Activated CD8-positive, alpha-beta memory T cell treated with anti-CD3 and anti-CD28 coated beads, Interleukin-2, amount 50 U/mL, for 48 hours (primary cell): ENCODE measurements at regions not wholly inside any gene's neighbourhood (a gene's known extent, or its start where the extent isn't known, plus 50 kb on each side); places are given as distances from the start of the nearest gene placed in this dataset.
"Not testable (repeated sequence)": the region's sequence is repeated elsewhere in the genome, so short reads cannot be mapped to it uniquely, and the experiment has no call there.

Experiments used
- DNase-seq: peaks from one replicate; pipeline ENCODE4 v3.0.0-alpha.2; 2020

DNA sequence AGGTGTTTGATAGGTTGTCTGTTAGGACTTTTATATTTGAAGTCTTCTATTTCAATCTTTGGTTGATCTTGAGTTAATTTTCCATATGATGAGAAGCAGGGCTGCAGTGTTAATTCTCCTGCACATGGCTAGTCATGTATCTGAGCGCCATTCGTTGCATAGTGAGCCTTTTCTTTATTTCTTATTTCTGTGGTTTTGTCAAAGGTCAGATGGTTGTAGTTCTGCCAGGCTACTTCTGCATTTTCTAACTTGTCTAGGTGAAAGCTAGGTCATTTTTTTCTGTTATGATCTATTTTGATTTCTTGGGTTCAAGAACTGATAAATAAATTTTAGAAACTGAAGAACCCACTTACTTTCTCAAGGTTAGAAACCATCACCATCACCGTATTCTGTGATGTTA, 56.7 kb downstream of the CCDC74A start:
- DNase-seq = no peak

DNA sequence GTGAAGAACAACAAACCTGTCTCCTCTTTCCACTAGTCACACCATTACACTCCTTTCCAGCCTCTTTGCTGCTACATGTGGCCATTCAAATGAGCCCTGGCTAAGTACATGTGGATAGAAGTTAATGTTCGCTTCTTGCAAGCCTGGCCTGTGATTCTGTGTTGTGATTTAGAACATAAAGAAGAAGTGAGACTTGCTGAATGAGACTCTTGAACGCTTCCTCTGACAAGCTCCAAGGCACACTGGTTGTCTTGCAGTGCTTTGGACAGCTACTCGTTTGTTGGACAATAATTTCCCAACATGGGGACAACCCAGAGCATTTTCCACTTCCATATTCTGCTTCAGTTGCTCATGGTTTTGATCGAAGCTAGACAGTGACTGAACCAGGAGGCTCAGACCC, 57.3 kb downstream of the CCDC74A start:
- DNase-seq = no peak

DNA sequence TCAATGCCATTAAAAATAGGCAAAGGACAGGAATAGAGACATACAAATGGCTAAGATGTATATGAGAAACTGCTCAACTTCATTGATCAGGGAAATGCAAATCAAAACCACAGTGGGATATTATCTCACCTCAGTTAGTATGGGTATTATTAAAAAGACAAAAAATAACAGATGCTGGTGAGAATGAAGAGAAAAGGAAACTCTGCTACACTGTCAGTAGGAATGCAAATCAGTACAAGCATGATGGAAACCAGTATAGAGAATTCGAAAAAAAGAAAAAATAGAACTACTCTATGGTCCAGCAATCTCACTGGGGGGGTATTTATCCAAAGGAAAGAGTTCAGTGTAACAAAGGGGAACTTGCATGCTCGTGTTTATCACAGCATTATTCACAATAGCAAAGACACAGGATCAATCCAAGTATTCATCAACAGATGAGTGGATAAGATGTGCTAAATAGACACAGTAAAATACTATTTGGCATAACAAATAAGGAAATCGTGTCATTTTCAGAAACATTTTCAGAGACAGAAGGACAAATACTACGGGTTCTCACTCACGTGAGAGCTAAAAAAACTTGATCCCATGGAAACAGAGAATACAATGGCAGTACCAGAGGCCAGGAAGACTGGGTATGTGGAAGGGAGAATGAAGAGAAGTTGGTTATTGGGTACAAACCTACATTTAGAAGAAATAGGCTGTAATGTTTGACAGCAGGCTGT, 60.6 kb downstream of the CCDC74A start:
- DNase-seq = no peak

DNA sequence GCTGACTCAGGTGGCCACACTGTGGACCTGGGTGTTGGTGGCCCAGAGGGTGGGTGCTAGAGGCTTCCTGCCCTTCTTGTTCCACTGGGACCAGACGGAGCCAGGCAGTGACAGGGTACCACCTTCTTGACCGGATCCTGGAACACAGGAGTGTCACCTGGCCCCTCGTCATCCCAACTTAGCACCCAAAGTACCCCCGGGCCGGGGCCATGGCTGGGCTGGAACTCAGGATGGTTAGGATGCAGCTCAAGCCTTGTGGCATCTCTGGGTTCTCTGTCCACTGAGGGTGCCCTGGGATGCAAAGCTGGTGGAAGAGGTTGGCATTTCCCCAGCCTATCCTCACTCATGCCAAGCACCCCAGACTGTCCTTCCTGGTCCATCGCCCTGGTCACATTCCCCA, 61.4 kb downstream of the CCDC74A start:
- DNase-seq = not testable (repeated sequence)

DNA sequence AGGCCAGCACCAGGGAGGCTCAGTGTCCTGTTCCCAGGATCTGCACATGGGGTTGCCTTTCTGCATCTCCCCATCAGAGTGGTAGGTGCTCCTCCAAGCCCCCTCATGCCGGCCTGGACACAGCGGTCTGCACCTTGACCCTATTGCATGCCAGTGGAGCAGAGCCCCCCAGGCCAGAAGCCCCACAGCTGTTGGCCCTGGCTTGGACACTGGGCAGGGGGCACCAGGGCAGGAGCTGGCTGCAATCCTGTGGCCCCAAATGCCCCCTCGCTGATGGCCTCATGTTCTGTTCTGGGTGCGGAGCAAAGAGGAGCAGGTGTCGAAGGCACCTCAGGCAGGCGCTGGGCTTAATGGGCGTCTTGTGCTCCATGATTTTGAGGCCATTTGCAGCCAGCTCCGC, 62.7 kb downstream of the CCDC74A start:
- DNase-seq = no peak

DNA sequence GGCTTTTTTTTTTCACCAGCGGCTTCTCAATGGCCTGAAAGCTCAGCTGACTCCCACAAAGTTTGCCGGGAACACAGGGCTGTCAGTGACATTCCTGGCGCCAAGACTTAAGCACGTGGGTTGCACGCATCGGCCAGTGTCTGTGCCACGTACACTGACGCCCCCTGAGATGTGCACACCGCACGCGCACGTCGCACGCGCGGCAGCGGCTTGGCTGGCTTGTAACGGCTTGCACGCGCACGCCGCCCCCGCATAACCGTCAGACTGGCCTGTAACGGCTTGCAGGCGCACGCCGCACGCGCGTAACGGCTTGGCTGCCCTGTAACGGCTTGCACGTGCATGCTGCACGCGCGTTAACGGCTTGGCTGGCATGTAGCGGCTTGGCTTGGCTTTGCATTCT, 63.2 kb downstream of the CCDC74A start:
- no peak for DNase-seq

DNA sequence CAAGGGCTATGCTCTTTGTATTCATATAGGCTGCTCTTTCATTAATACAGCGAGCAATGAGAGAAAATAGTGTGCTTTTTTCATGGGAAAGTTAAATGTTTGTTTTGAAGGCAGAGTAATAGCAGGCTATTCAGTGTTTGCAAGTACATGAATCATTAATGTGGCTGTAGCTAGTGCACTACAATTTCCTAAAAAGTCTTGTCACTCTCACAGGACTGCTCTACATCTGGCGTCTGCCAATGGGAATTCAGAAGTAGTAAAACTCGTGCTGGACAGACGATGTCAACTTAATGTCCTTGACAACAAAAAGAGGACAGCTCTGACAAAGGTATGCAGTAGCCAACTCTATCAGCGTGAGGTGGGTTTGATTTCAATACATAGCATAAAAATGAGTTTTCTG, 68.9 kb downstream of the CCDC74A start:
- not testable (repeated sequence) for DNase-seq

DNA sequence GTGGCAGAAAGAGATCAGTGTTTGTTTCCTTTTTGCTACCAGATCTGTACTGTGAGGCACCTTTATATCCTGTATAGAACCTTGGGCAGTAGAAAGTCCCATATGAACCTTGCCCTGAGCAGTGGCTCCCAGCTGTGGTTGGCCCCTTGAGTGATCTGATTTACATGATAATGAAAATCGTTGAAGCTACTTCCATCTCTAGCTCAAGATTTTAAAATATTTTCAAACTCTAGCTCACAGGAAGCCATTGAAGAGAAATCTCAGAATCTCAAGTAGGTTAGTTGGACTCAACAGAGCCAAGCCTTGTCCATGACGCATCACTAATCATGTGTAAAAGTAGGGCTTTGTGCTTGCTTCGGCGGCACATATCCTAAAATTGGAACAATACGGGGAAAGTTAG, 74.8 kb downstream of the CCDC74A start:
- DNase-seq = not testable (repeated sequence)

DNA sequence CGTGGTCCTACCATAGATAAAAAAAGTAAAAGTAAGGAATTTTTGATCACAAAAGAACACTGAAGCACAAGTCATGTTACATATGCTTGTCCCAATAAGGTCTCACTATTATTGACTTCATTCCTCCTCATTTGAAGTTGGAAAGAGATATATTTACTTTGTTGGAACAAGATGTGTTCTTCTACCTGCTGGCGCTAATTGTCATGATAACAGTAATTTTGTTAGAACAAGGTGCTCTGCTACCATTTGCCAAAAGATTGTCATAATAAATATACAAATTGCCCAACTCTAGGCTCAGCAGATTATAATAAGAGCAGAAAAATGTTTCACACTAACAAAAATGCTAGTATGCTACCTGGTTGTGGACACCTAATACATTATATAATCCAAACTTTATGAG, 77.0 kb downstream of the CCDC74A start:
- DNase-seq = not testable (repeated sequence)

DNA sequence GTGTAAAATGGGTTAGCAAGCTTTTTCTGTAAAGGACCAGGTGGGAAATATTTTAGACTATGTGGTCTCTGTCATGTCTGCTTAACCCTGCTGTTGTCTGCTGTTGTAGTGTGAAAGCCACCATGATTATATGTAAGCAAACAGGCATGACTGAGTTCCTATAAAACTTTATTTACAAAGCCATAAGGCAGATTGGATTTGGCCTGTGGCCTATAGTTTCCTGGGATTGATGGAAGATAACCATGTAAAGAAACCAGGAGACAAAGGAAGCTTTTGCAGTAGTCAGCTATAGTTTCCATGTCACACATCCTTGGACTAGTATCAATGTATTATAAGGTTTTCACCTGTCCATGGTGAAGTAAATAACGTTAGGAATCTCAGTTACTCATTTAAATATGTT, 78.7 kb downstream of the CCDC74A start:
- DNase-seq = not testable (repeated sequence)

DNA sequence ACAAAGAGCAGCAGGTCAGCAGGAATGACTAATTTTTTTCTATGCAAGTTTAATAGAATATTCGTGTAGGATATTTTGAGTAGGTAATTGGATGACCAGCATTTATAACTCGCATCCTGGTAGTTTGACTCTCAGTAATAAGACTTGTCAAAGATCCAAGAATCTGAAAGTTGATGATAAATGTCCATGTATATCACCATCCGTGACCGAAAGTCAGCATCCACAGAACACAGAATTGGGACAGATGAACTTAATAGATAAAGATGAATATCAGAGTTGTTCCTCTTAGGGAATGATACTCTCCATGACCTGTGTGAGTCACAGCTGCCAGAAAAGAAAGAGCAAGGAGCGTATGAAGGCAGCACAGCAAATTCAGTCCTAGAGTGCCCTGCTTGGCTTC, 79.4 kb downstream of the CCDC74A start:
- DNase-seq = not testable (repeated sequence)

DNA sequence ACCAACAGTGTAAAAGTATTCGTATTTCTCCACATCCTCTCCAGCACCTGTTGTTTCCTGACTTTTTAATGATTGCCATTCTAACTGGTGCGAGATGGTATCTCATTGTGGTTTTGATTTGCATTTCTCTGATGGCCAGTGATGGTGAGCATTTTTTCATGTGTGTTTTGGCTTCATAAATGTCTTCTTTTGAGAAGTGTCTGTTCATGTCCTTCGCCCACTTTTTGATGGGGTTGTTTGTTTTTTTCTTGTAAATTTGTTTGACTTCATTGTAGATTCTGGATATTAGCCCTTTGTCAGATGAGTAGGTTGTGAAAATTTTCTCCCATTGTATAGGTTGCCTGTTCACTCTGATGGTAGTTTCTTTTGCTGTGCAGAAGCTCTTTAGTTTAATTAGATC, 86.9 kb downstream of the CCDC74A start:
- not testable (repeated sequence) for DNase-seq

DNA sequence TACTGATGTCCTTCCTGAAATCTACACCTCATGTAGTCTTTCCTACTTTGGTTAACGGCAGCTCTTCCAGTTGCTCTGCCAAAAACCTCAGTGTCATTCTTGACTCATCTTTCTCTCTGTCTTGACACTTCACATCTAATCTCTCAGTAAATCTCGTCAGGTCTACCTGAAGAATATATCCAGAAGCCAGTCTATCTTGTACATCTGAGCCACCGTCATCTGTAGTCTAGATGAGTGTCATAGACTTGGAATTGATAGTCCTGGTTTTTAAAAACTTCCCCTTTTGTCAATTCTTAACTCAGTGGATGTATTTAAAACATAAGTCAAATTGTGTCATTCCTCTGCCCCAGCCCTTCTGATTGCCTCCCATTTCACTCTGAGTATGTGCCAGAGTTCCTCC, 90.6 kb downstream of the CCDC74A start:
- not testable (repeated sequence) for DNase-seq

DNA sequence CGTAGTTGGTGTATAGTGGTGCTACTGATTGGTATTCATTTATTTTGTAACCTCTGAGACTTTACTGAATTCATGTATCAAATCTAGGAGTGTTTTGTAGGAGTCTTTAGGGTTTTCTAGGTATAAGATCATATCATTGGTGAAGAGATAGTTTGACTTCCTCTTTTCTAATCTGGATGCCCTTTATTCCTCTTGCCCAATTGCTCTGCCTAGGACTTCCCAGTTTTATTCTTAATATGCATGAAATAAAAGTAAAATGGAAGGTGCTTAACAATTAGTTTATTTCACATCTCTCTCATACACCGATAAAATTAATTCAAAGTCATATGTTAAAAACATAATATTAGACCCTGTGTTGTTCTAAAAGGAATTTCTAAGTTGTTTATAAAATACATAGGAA, 95.2 kb downstream of the CCDC74A start:
- DNase-seq = not testable (repeated sequence)

DNA sequence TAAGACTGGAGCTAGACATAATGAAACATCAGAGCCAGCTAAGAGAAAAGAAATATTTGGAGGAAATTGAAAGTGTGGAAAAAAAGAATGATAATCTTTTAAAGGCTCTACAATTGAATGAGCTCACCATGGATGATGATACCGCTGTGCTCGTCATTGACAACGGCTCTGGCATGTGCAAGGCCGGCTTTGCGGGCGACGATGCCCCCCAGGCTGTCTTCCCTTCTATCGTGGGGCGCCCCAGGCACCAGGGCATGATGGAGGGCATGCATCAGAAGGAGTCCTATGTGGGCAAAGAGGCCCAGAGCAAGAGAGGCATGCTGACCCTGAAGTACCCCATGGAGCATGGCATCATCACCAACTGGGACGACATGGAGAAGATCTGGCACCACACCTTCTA, 98.3 kb downstream of the CCDC74A start:
- not testable (repeated sequence) for DNase-seq

DNA sequence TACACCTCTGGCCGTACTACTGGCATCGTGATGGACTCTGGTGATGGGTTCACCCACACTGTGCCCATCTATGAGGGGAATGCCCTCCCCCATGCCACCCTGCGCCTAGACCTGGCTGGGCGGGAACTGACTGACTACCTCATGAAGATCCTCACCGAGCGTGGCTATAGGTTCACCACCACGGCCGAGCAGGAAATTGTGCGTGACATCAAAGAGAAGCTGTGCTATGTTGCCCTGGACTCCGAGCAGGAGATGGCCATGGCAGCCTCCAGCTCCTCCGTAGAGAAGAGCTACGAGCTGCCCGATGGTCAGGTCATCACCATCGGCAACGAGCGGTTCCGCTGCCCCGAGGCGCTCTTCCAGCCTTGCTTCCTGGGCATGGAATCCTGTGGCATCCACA, 98.9 kb downstream of the CCDC74A start:
- DNase-seq = not testable (repeated sequence)

DNA sequence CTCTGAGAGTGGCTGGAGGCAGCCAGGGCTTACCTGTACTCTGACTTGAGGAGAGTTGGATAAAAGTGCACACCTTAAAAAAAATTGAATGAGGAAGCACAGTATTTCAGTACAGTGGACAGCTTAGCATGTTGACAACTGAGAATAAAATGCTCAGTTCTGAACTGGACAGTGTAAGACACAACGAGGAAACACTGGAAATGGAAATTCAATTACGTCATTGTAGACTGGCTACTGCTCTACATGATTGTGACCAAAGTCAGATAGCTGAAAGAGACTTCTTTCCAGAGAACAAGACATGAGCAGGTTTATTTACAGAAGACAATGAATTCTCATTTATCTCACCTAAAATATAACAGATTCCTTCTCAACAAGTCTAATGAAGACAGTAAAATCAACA, 100.1 kb downstream of the CCDC74A start:
- DNase-seq = not testable (repeated sequence)

DNA sequence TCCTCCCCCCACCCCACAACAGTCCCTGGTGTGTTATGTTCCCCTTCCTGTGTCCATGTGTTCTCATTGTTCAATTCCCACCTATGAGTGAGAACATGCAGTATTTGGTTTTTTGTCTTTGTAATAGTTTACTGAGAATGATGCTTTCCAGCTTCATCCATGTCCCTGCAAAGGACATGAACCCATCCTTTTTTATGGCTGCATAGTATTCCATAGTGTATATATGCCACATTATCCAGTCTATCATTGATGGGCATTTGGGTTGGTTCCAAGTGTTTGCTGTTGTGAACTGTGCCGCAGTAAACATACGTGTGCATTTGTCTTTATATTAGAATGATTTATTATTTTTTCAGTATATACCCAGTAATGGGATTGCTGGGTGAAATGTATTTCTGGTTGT, 104.0 kb downstream of the CCDC74A start:
- not testable (repeated sequence) for DNase-seq

DNA sequence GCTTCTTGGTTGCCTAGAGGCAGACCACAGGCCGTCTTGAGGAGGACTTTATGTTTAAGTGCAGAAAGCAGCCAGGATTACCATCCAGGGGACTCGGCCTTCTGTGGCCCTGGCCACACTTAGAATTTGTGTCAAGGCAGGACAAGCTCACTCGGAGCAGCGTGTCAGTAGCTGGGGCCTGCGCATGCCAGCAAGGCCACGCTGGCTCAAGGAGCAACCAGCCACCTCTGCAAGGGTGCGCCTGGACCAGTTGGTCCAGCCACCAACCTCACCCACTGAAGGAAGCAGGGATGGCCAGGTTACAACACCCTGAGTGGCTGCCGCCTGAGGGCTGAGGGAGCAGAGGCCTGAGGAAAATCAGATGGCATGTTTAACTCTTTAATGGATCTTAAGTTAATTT, 105.7 kb downstream of the CCDC74A start:
- DNase-seq = not testable (repeated sequence)

DNA sequence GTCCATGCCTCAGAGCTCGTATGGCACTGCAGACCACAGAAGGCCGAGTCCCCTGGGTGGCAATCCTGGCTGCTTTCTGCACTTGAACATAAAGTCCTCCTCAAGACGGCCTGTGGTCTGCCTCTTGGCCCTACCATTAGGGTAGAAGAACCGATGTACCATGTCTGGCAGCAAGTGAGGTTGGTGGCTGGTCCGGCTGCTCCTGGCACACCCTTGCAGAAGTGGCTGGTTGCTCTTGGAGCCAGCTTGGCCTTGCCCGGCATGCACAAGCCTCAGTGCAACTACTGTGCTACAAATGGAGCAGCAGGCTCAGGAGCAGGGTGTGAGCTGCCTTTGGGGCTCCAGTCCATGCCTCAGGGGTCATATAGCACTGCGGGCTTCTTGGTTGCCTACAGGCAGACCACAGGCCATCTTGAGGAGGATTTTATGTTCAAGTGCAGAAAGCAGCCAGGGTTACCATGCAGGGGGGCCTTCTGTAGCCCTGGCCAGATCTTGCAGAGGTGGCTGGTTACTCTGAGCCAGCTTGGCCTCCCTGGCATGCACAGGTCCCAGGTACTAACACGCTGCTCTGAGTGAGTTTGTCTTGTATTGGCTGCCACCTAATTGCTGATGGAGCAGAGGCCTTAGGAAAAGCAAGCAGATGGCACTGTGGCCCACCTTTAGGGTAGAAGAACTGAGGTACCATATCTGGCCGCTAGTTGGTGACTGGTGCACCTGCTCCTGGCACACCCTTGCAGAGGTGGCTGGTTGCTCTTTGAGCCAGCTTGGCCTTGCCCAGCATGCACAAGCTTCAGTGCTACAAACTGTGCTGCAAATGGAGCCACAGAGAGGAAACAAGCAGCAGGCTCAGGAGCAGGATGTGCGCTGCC, 106.4 kb downstream of the CCDC74A start:
- not testable (repeated sequence) for DNase-seq

DNA sequence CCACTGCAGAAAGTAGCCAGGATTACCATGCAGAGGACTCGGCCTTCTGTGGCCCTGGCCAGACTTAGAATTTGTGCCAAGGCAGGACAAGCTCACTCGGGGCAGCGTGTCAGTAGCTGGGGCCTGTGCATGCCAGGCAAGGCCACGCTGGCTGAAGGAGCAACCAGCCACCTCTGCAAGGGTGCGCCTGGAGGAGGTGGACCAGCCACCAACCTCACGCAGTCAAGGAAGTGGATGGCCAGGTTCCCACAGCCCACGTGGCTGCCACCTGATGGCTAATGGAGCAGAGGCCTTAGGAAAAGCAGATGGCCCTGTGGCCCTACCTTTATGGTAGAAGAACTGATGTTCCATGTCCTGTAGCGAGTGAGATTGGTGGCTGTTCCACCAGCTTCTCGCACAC, 107.9 kb downstream of the CCDC74A start:
- DNase-seq = no peak

DNA sequence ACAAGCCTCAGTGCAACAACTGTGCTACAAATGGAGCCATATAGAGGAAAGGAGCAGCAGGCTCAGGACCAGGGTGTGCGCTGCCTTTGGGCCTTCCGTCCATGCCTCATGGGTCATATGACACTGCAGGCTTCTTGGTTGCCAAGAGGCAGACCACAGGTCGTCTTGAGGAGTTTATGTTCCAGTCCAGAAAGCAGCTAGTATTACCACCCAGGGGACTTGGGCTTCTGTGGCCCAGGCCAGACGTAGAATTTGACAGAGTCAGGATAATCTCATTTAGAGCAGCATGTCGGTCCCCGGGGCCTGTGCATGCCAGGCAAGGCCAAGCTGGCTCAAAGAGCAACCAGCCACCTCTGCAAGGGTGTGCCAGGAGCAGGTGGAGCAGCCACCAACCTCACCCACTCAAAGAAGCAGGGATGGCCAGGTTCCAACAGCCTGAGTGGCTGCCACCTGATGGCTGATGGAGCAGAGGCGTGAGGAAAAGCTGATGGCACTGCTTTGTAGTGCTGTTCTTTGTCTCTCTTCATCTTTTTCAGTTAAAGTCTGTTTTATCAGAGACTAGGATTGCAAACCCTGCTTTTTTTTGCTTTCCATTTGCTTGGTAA, 109.1 kb downstream of the CCDC74A start:
- not testable (repeated sequence) for DNase-seq

DNA sequence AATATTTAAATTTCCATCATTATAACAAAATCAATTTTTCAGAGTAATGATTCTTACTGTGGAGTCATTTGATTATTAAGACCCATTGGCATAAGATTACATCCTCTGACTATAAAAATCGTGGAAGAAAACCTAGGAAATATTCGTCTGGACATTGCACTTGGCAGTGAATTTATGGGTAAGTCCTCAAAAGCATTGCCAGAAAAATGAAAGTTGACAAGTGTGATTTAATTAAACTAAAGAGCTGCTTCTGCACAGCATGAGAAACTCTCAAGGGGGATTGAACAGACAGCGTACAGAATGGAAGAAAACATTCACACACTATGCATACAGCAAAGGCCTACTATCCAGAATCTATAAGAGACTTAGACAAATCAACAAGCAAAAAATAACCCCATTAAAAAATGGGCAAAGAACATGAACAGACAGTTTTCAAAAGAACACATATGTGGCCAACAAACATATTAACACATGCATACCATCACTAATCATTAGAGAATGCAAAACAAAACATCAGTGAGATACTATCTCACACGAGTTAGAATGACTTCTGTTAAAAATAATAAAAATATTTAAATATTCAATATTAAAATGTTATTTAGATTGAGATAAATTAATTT, 111.4 kb downstream of the CCDC74A start:
- not testable (repeated sequence) for DNase-seq
